WERI-Rb-1 (cell line): ENCODE measurements at regions not wholly inside any gene's neighbourhood (a gene's known extent, or its start where the extent isn't known, plus 50 kb on each side); places are given as distances from the start of the nearest gene placed in this dataset.

Experiments
- DNase-seq: peaks from one replicate; pipeline ENCODE4 v3.0.0-alpha.2; 2020
- H3K27ac ChIP-seq: fragments of 250-450 bp; sonication (Bioruptor Pico); 2 replicates; pipeline ENCODE4 v1.5.1; 2020; ENCODE audit warnings: mild to moderate bottlenecking, moderate library complexity
- H3K27me3 ChIP-seq: fragments of 250-450 bp; sonication (Bioruptor Pico); 2 replicates; pipeline ENCODE4 v1.5.1; 2021; ENCODE audit warnings: mild to moderate bottlenecking, low read depth, moderate library complexity; ENCODE audit not compliant: insufficient read depth, severe bottlenecking
- H3K36me3 ChIP-seq: fragments of 250-450 bp; sonication (Bioruptor Pico); 2 replicates; pipeline ENCODE4 v1.5.1; 2020; ENCODE audit warnings: mild to moderate bottlenecking, moderate library complexity
- H3K4me3 ChIP-seq: 2 replicates; pipeline ENCODE4 v1.5.1; 2011; ENCODE audit warnings: low read depth, mild to moderate bottlenecking, control low read depth, low read length
- H3K9me3 ChIP-seq: fragments of 250-450 bp; sonication (Bioruptor Pico); 2 replicates; pipeline ENCODE4 v1.5.1; 2021; ENCODE audit warnings: mild to moderate bottlenecking, moderate library complexity; ENCODE audit not compliant: severe bottlenecking
- TF ChIP-seq, protein P1 (sequence below): IDR thresholded peaks from 2 replicates; pipeline ENCODE4 v1.5.1; 2011; ENCODE audit warnings: low read depth, mild to moderate bottlenecking, control low read depth, inconsistent platforms, low read length

DNA sequence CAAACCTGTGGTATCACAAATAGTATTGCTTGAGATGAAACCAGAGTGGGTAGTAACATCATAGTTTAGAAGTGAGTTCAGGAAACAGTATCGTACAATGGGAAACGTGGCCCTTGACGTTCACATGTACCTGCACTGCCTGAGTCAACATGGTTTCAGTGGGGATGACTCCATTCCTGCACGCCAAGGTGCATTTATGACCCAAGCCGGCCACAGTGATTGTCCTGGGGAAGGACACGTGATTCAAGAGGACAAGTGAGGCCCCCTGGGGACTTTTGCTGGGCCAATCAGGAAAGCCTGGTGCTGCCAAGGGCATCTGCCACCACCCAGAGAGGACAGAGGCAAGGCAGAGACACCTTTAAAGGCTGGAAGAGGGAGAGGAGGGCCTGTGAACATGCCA is 119.2 kb downstream of the AXIN2 start:
- no peak overlapping the region for H3K27ac ChIP-seq
- H3K27me3 ChIP-seq: peaks cover 77% of the 10 kb centered on the region
- TF ChIP-seq, protein P1, sequence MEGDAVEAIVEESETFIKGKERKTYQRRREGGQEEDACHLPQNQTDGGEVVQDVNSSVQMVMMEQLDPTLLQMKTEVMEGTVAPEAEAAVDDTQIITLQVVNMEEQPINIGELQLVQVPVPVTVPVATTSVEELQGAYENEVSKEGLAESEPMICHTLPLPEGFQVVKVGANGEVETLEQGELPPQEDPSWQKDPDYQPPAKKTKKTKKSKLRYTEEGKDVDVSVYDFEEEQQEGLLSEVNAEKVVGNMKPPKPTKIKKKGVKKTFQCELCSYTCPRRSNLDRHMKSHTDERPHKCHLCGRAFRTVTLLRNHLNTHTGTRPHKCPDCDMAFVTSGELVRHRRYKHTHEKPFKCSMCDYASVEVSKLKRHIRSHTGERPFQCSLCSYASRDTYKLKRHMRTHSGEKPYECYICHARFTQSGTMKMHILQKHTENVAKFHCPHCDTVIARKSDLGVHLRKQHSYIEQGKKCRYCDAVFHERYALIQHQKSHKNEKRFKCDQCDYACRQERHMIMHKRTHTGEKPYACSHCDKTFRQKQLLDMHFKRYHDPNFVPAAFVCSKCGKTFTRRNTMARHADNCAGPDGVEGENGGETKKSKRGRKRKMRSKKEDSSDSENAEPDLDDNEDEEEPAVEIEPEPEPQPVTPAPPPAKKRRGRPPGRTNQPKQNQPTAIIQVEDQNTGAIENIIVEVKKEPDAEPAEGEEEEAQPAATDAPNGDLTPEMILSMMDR: no peak
- H3K36me3 ChIP-seq: no peaks in the 10 kb centered on the region
- no peaks in the 10 kb centered on the region for H3K9me3 ChIP-seq
- H3K4me3 ChIP-seq: no peak overlapping the region
- DNase-seq: no peak

DNA sequence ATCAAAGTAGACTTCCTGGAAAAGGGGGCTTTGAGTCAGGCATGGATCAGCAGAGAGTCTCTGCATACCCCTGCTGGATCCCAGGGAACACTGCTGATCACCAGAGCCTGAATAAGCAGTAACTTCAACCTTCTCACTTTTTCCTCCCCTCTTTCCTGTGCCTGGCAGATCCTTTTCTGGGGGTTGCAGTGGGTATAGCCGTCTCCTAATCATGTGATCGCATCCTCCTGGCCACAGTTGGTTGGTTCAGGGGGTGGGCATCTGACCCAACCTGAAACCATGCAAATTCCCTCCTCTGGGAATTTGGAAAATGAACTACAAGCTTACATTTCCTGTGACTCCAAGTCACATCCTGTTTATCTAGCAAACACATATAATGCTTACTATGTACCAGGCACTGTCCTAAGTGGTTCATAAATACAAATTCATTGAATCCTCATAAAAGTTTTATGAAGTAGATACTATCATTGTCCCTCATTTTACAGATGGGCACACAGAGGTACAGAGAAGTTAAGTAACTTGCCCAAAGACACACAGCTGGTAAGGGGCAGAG is 120.3 kb downstream of the AXIN2 start:
- Histone ChIP-seq H3K36me3 (no peaks in the 10 kb centered on the region), H3K9me3 (no peaks in the 10 kb centered on the region), H3K27me3 (peaks cover 76% of the 10 kb centered on the region), H3K4me3 (no peak overlapping the region), H3K27ac (no peak overlapping the region)
- DNase-seq: no peak
- TF ChIP-seq, protein P1: no peak

DNA sequence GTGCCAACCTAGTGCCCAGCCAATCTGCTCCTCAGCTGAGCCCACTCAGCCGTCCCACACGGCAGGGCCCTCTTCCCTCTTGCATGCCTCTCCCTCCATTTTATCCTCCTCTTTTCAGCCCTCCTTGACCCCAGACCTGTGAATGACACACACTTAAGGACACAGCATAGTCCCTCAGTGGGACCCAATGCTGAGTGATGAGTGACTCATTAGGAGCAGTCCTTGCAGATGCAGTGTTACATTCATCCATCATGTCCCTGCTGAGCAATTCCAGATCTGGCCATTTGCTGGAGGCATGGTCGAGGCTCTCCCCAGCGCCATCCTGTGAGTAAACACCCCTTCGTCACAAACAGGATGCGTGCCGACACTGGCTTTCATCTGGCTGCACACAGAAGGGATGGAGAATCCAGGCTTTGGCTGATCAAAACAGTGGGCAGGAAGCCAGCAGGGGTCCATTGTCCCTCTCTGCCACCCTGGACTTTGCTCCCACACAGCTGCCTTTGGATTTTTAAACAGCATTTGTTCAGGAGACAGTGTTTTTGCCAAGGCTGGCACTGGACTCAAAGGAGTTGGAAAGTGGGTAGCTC is 122.6 kb downstream of the AXIN2 start:
- Histone ChIP-seq H3K36me3 (no peaks in the 10 kb centered on the region), H3K9me3 (no peaks in the 10 kb centered on the region), H3K27ac (no peak overlapping the region), H3K4me3 (no peak overlapping the region), H3K27me3 (peaks cover 75% of the 10 kb centered on the region)
- TF ChIP-seq, protein P1: no peak
- DNase-seq: no peak

DNA sequence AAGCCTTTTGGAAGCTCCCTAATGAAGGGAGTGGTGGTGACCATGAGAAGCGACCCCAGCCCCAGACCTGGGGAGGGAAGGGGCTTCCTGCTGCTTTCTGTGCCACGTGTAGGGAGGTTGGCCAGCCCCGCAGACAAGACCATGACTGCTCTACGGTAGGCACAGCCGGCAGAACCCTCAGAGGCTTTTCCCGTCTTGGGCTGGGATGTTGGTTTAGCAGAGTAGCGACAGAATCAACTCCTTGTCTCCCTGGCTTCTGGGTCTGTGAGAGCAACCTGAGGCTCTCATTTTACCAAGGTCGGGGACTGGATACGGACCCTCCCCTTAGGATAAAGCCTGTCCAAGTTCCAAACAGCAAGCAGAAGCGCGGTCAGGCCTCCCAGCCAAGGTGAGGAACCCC is 123.3 kb downstream of the AXIN2 start:
- TF ChIP-seq, protein P1: no peak
- no peak for DNase-seq
- Histone ChIP-seq H3K9me3 (no peaks in the 10 kb centered on the region), H3K4me3 (no peak overlapping the region), H3K36me3 (no peaks in the 10 kb centered on the region), H3K27ac (no peak overlapping the region), H3K27me3 (peaks cover 70% of the 10 kb centered on the region)

DNA sequence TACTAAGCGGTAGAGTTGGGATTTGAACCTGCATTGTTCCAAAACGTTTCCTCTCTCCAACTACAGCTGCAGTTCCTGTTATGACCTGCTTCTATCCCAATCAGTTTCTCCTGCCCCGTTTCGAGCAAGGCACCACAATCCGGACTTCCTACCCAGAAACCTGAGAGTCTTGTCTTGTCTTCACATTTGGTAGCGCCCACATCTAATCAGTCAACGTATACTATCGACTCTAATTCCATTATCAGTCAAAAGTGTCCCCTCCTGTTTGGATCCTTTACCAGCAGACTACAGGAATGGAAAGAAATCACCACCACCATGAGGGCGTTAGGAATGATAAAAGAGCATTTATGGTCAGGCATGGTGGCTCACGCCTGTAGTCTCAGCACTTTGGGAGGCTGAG is 124.6 kb downstream of the AXIN2 start:
- no peaks in the 10 kb centered on the region for H3K9me3 ChIP-seq
- no peak for DNase-seq
- H3K27me3 ChIP-seq: peaks cover 69% of the 10 kb centered on the region
- no peaks in the 10 kb centered on the region for H3K36me3 ChIP-seq
- TF ChIP-seq, protein P1: no peak
- no peak overlapping the region for H3K27ac ChIP-seq
- H3K4me3 ChIP-seq: no peak overlapping the region

DNA sequence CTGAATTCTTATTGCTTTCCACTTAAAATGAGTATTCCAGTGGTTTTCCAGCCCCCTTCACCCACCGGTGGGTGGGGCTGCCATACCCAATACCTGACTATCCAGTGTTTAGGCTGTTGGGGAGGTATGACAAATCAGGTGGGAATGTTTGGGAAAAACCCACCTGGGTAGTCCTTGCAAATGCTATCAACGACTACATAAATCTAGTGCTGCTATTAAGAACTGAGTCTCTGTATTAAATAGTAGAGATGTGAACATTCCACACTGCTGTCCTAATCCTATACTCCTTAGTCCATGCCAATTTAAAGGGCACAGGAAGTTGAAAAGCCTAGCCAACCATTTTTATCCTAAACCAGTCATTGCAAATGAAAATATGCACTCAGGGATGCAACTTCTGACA is 126.6 kb downstream of the AXIN2 start:
- Histone ChIP-seq H3K9me3 (peaks cover 3% of the 10 kb centered on the region), H3K27ac (no peak overlapping the region), H3K27me3 (peaks cover 60% of the 10 kb centered on the region), H3K4me3 (no peak overlapping the region), H3K36me3 (no peaks in the 10 kb centered on the region)
- DNase-seq: no peak
- TF ChIP-seq, protein P1: no peak
